ENCODE measurements at regions not wholly inside any gene's neighbourhood (a gene's known extent, or its start where the extent isn't known, plus 50 kb on each side); places are given as distances from the start of the nearest gene placed in this dataset.

DNA sequence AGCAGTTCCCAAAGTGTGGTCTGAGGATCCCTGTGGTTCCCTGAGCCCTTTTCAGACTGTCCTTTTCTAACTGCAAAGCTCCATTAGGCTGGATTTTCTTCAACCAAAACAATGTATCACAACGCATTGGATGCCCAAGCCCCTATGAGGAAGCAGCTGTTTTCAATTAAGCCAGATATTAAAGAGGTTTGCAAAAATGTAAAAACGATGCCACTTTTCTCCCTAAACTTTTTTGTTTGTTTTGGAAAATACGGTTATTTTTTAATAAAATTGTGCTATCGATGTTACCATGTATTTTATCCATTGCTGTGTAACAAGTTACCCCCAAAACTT lies 170.4 kb upstream of the BCOR start:
- DNase-seq, result no peak

DNA sequence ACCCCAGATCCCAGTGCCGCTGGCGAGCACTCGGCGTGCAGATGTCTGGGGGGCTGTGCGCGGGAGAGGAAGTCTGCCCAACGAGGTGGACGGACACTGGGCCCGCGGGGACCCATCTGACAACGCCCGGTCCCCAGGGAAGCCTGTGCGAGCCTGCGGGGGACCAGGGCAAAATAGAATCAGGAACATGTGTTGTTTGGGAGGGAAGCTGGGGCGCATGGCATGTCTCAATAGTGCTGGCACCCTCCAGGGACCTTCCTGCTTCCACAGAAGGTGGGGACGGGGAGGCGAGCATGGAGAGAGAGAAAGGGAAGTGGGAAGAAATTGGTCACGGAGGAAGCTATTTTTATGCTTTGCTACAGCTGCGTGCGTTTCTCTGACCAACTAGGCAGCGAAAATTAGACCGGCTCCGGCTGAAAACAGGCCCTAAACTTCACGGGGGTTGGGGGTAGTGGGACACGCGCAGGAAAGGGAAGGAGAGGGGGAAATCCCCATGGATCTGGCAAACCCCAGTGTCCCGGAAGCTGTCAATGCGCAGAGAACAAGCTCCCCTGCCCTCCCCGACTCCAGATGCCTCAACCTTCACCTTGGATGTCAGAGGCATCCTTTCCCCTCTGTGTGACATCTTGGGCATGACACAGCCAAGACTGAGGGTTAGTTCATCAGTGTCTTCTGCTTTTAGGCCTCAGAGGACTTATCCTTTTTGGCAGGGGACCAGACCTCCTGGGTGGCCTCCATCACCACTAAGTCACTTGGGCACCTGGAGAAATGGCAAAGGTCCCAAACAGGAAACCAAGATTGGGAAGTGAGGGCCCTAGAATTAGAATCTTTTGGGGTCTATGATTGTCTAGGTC lies 169.8 kb upstream of the BCOR start:
- no peak for DNase-seq

DNA sequence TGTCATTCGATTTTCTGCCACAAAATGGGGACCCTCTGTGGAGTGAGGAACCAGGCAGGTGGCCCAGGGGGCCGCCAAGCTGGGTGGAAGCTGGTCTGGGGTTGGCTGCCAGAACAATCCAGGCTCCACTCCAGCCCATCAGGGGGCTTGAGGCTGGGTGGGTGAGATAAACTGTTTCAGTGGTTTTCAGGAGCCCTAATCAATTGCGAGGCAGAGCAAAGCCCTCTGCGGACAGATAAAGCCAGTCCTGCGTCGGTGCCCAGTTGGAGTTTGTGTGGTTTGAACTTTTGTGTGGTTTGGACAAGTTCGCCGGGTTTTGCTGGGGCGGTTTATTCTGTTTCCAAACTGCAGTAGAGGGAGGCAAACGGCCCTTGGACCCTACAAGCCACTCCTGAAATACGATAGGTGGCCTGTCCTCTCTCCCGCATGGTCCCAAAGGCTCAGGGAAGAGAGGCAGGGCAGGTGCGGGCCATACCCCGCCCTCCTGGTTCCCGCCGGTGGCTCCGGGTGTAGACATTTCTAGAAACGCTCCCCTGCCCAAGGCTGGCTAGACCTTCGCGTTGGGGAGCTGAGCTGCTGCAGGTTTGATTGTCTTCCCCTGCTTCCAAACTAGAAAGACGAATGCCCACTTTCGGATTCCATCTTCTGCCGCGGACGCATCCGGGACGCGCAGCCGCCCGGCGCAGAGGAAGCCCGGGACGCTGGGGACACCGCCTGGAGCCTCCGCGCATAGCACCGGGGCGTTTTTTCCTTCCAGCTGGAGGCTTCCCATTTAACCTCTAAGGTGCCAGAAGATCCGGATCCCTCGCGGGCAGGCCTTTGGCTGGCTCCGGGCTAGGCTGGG lies 169.0 kb upstream of the BCOR start:
- peak; percentile 63 for DNase-seq

DNA sequence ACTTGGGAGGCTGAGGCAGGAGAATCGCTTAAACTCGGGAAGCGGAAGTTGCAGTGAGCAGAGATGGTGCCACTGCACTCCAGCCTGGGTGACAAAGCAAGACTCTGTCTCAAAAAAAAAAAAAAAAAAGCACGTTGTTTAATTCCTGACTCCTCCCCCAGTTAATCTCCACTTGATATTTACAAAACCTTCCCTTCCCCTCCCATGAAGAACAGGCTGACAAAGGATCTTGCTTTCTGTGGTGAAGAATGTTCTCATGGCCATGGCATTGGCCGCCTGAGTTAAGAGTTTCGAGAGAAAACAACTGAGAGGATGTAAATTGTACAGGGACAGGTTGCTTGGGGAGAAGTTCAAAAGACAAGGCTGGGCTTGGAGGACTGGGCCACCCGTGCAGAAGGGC lies 168.2 kb upstream of the BCOR start:
- DNase-seq, result no peak

DNA sequence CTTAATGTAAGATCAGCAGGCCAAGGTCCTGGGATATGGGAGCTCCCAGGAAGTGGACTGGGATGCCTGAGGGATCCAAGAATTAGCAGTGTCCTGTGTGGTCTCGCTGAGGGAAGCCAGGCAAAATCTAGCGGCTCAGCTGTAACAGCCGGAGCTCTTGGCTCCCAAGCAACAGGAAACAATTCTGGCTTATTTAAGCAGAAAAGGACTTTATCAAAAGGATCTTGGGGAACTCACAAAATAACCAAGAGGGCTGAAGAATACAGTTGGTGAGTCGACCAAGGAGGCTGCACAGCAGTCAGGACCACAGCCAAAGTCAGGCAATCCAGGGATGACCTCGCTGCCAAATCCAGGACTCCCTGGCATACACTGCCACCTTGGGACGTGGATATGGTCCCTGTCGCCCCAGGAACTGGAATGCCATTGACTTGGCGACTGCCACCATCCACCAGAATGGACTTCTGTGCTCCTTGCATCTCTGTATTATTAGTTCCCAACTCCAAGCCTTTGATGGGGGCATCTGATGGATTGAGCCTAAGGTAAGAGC lies 165.3 kb upstream of the BCOR start:
- DNase-seq, result no peak

DNA sequence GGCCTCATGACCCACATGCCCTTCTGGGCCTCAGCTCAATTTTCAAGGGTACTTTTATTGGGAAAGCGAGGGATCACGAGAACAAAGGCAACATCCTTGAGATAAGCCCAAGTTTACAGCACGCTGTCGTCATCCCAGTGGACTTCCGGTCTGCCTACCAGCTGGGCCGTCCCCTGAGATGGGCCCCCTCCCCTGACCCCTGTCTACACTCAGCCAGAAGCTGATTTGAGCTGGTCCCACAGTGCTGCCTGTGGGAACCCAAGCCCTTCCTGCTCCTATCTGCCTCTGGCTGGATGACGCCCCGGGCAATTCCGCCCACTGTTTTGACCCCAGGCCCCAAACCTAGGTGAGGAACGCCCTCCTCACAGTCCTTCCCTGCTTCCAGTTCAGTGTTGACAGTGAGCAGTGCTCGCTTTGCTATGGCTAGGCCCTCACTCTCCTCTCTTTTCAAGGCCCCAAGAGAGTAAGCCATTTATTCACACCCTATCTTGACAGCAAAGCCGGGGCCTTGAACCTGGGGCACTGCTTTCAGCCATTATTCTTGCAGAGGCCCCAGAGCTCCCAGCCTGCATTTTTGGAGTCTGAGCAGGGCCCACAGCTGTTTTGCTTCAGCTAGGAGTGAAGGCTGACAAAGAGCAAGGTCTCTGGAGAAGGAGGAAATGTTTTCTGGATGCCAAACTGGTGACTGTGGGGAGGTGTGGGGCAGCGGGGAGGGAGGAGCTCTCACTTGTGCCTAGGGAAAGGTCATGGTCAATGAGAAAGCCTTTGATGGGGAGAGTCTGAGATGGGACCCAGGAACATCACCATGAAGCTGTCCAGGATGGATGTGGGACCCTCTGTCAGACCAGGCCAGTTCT lies 164.6 kb upstream of the BCOR start:
- no peak for DNase-seq

DNA sequence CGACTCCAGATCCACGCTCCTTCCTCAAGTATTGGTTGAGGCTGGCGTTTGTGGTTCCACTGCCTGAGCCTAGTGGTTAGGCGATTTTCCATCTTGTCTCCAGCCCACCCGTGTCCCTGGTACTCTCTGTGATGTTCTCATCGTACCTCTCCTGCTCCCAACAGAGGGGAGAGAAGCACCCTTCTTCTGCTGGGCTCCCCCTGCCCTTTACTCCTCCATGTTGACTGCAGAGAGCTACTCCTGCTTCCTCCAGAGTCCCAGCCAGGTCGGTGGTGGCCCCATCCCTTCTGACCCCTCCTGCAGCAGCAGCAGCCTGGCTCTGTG lies 164.0 kb upstream of the BCOR start:
- DNase-seq, result no peak

DNA sequence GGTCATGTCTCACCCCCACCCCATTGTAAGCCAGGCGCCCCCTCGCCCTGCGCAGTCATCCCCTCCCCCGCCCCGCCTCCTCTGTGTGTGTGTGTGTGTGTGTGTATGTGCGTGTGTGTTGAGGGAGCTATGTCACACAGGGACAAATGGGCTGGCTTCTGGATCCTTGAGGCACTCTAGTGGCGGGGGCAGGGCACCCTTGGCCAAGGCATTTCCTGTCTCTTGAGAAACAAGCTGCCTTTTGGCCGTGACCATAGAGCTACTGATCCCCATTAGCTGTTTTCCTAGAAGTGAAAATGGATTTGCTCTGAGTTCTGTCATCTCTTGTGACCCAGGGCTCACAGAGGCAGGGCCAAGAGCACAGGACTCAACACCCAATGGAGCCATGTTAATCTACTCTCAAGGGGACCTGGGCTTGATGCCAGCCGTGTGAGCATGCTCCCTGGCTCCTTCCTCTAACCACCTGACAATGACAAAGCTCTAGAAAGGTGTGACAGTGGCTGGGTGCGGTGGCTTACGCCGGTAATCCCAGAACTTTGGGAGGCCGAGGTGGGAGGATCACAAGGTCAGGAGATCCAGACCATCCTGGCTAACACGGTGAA lies 162.5 kb upstream of the BCOR start:
- no peak for DNase-seq

DNA sequence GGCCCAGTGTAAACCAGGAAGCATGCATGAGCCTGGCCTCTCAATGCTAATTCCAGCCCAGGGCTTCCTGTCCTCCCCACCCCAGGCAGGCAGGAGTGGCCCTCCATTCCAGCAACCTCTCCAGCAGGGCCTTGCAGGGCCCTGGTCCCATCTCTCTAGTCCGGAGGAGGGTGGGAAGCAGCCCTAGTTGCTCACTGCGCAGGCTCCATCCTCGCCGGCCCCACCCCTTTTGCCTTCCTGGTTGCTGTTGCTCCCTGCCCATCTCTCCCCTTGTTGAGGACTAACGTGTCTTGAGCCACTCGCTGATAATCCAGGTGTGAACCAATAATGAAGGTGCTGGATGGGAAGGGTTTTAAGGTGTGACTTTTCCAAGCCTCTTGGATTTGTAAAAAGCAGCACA lies 161.2 kb upstream of the BCOR start:
- no peak for DNase-seq

DNA sequence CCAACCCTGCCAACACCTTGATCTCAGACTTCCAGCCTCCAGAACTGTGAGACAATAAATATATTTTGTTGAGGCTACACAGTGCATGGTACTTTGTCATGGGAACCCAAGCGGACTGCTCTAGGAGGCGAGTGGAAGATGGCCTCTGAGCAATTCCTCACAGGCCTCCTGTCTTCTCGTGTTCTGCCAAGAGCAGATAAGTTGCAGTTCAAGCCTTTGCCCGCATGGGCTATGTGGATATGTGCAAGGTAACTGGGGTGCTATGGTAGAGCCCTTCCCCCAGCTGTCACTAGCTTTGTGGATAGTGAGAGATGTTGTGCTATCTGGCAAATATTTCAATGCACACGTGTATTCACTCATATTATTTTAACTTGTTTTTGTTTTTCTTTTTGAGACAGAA lies 156.0 kb upstream of the BCOR start:
- DNase-seq, result no peak

DNA sequence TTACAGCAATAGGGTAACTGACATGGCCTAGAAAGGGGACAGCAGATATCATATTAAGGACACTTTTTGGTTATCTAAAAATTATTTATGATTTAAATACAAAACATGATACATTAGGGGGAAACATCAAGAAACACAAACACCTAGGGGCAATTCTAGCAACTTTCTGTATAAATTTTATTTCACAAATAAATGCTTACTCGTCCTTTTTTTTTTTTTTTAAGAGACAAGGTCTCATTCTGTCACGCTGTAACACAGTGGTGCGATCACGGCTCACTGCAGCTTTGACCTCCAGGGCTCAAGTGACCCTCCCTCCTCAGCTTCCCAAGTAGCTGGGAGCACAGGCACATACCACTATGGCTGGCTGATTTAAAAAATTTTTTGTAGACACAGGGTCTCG lies 151.8 kb upstream of the BCOR start:
- no peak for DNase-seq

DNA sequence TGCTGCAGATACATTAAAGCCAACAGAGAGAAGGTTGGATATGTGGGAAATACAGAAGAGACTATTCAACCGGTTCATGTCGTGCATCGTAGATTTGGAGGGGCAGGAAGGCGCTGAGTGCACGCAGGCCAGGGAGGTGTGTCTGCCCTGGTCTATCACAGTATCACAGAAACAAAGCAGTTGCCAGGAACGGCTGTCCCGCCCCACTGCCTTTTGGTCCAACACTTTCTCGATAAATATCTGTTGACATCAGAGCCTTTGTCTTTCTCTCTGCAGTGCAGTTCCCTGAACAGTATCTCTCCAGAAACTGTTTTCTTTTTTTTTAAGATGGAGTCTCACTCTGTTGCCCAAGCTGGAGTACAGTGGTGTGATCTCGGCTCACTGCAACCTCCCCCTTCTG lies 151.1 kb upstream of the BCOR start:
- DNase-seq, result no peak

DNA sequence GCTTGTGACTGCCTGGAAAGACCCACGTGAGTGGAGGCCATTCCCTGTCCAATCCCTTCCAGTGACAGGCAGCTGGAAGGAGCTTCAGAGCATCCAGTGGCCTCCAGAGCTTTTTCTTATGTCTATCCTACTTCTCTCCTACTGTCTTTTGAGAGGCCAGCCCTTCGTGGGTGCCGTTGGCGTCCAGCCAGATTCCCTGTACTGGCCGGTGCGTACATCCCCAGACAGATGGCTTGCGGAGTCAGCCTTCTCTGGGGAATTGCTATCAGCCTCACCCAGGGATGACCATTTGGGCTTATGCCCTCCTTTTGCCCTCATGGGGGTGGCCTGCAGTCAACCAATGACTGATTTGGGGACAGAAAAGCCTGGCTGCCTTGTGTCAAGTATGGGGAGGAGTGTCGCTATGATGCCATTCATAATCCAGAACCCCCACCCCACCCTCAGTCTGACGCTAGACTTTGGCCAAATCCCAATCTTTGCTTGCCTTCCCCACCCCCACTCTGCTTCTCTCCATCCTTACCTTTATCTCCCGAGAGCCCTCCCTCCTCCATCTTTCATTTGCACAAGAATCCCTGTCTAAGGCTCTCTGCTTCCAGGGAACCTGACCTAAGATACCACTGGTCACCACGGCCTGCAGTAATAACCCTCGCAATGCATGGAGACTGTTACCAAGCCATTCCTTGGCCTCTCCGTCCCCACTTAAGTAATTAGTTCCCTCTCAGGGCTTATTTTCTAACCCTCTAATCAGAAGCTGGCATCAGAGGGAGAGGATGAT lies 150.3 kb upstream of the BCOR start:
- no peak for DNase-seq

DNA sequence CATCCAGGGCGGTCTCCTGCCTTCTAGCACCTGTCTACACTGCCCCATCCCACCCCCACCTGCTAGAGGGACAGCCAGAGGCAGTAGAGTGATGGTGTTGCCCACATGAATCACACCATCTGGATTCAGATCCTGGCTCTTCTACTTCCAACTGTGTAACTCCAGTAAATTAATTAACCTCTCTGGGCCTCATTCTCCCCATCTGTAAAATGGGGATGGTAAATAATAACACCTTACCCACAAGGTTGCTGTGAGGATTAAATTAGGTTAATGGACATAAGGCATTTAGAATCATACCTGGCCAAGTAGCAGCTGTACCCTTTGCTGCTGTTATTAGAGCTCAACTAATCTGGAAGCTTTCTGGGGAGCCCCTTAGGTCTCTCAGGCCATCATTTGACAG lies 149.6 kb upstream of the BCOR start:
- no peak for DNase-seq

DNA sequence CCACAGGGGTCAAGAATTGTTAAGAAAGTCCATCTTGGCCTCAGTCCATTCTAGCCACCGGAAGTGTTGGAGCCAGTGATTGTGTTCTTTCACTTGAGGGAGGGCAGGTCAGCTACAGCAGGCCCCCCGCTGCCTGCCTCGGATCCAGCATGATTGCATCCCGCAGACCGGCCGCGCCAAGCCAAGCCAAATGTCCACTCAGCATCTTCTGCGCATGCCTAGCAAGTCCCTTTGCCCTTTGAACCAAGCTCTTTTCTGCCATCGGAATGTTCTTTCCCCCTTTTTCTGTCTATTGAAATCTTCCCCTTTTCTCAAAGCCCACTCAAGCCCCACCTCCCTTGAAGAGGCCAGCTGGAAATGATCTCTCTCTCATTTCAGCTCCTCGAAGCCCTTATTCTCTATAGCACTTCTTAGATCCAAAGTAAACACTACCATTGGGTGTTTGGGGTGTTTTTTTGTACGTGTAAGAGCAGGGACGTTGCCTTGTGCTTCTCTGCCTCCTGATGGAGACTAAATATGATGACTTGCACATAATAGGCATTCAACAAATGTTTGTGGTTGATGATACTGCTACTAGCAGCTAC lies 147.8 kb upstream of the BCOR start:
- no peak for DNase-seq

DNA sequence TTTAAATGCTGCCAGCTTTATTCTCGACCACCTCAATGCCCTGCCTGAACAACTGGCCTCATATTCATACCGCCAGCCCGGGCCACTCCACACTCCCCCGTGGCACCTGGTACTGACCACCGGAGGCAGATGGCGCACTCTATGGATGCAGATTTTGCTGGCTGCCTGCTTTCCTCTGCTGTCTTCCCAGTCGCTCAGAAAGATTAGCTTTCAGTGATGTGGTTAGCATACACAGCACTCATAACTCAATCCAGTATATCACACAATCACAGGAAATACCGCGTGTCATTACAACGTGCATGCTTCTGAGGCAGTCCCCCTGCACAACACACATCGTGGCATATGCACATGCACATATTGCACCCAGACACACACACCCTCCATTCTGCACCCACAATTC lies 147.2 kb upstream of the BCOR start:
- peak; percentile 11 for DNase-seq

DNA sequence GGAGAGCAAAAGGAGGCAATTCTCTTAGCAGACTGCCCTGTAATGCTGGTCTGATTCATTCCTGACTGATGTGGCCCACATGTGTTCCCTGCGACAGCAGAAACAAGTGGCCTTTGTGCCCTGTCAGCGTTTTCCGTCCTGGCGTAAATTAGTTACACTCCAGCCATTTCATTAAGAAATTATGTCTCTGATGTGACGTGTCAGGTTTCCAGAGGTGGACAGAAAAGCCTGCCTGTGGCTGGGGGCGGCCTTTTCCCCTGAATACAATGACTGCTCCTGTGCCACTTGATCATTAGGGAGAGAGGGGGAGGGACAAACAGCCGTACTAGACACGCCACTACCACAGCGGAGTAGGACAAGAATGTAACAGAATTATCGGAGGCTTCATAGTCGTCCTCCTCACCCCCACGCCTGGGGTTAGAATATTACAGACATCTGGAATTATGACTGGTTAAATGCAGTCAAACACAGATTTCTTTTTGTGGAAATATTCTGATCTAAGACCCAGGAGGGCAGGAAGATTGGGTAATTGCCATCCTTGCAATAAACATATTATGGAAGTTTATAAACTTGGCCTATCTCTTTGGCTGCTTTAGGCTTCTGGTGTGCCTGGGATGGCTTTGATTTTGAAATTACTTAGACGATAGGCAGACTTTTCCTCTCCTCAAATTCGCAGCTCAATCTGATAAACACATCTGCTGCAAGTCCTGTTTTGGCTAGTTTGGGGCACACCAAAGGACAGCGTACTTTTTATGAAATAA lies 146.2 kb upstream of the BCOR start:
- DNase-seq, result no peak

DNA sequence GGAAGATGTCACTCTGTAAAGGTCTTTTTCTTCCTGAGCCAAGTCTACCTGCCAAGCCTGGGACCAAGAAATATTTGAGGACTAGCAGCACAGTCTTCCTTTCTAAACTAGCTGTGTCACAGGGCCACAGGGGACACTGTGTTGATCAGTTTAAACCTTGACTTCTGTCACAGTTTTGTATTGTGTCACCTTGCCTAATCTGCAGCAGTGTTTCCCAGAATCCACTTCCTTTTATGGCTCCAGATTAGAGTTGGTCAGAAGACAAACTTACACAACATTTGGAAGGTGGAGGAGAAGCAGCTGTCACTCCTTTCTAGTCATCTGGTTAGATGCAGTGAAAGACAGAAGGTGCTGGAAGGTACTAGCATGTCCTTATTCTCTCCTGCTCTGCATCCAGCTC lies 143.1 kb upstream of the BCOR start:
- DNase-seq, result peak; percentile 4

DNA sequence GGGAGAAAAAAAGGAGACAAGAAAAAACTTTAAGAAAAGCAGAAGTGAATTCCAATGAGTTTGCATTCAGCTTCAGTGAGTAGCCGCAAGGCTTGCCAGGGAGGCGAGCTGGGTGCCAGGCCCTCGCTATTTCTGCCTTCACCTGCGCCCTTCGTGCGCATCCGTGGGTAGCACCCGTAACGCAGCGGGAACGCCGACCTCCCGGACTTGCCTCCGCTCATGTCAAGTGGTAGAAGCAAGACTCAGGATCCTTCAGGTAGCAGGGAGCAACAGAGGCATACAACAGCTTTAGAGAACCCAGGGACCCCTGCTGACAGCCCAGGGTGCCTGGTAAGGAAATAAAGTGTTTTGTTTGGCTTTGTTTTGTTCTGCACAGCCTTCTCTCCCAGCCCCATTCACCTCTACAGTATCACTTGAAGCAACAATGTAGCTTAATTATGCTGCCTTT lies 140.0 kb upstream of the BCOR start:
- no peak for DNase-seq

DNA sequence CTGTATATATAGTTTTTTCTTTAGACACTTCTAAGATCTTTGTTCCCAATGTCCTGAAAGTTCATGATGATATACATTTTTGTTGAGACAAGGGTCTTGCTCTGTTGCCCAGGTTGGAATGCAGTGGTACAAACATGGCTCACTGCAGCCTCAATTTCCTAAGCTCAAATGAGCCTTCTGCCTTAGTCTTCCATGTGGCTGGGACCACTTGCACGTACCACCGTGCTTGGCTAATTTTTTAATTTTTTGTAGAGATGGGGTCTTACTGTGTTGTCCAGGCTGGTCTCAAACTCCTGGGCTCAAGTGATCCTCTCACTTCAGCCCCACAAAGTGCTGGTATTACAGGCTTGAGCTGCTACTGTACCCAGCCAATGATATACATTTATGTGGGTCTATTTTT lies 132.9 kb upstream of the BCOR start:
- DNase-seq, result no peak

DNA sequence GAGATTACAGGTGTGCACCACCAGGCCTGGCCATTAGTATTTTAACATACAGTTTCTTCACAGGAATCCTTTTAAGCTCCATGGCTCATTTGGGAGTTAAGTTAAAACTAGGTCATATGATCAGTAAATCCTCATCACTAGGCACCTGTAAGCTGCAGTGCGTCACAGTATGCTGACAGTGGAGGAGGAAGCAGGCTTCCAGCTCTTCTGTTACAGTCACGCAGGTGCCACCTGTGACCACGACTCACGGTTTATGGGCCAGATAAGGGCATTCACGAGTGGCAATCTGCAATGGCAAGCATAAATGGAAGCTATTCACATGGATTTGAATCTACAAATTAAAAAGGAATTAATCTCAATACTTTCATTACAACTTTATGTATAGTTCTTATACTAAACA lies 129.4 kb upstream of the BCOR start:
- DNase-seq, result no peak

Data from activated CD4-positive, alpha-beta T cell treated with anti-CD3 and anti-CD28 coated beads, Interleukin-10, Interleukin-2, amounts not matched to agents 100 ng/mL and 50 ng/mL, durations not matched to agents 16 hours and 8 hours (primary cell).